ENCODE measurements at regions not wholly inside any gene's neighbourhood (a gene's known extent, or its start where the extent isn't known, plus 50 kb on each side); places are given as distances from the start of the nearest gene placed in this dataset.

DNA sequence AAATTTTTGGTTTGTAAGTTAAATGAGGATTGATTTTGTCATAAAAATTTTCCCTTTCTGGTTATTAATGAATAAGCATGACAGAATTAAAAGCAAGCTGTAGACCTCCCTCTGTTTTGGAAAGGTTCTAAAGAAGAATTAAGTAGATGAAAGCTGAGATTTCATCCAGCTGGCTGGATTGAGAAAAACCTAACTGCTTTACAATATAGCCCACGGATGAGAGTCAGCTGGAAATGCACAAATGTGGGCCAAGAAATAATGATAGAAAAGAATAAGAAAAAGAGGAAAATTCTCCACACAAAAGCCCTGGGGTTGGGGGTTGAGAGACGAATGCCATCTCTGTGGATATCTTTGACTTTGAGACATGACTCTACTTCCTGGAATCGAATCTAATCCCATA lies 631.6 kb downstream of the HDGFL1 start:
- TF ChIP-seq, protein P1, sequence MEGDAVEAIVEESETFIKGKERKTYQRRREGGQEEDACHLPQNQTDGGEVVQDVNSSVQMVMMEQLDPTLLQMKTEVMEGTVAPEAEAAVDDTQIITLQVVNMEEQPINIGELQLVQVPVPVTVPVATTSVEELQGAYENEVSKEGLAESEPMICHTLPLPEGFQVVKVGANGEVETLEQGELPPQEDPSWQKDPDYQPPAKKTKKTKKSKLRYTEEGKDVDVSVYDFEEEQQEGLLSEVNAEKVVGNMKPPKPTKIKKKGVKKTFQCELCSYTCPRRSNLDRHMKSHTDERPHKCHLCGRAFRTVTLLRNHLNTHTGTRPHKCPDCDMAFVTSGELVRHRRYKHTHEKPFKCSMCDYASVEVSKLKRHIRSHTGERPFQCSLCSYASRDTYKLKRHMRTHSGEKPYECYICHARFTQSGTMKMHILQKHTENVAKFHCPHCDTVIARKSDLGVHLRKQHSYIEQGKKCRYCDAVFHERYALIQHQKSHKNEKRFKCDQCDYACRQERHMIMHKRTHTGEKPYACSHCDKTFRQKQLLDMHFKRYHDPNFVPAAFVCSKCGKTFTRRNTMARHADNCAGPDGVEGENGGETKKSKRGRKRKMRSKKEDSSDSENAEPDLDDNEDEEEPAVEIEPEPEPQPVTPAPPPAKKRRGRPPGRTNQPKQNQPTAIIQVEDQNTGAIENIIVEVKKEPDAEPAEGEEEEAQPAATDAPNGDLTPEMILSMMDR (IDR thresholded peaks at IDR 0.05) = no peak
- TF ChIP-seq EP300 (IDR thresholded peaks at IDR 0.05) = no peak
- TF ChIP-seq POLR2A (IDR thresholded peaks at IDR 0.05) = no peak

Measured in tibial nerve (tissue), 4 donors.